Liver (tissue), 8 donors: ENCODE measurements at regions not wholly inside any gene's neighbourhood (a gene's known extent, or its start where the extent isn't known, plus 50 kb on each side); places are given as distances from the start of the nearest gene placed in this dataset.

Source experiments
- DNase-seq: peaks from one replicate; pipeline ENCODE4 v3.0.0-alpha.2; 2017; ENCODE audit warnings: low spot score
- H3K27ac ChIP-seq, 2 donors: one replicate each; pipeline ENCODE4 v1.7.0; 2013; ENCODE audit warnings: inconsistent platforms in 2 of 2, low read length in 2 of 2, control low read depth in 1 of 2, low read depth in 1 of 2, mild to moderate bottlenecking in 1 of 2
- H3K27me3 ChIP-seq, 4 donors: one replicate each; pipeline versions ENCODE4 v1.6.1 to v1.7.0; 2013; ENCODE audit warnings: low read length in 3 of 4, inconsistent platforms in 1 of 4, mild to moderate bottlenecking in 1 of 4, moderate library complexity in 1 of 4; ENCODE audit not compliant: control insufficient read depth in 4 of 4, insufficient read depth in 4 of 4
- H3K36me3 ChIP-seq, 4 donors: one replicate each; pipeline versions ENCODE4 v1.6.1 to v1.7.0; 2013; ENCODE audit warnings: low read length in 3 of 4, mild to moderate bottlenecking in 3 of 4, low read depth in 1 of 4, moderate library complexity in 1 of 4; ENCODE audit not compliant: control insufficient read depth in 4 of 4, insufficient read depth in 3 of 4
- H3K4me1 ChIP-seq, 4 donors: one replicate each; pipeline versions ENCODE4 v1.6.1 to v1.7.0; 2013; ENCODE audit warnings: low read length in 3 of 4, mild to moderate bottlenecking in 3 of 4, moderate library complexity in 1 of 4; ENCODE audit not compliant: control insufficient read depth in 4 of 4, insufficient read depth in 4 of 4
- H3K4me3 ChIP-seq, 3 donors: one replicate each; pipeline versions ENCODE4 v1.6.1 to v1.7.0; 2013; ENCODE audit warnings: low read length in 3 of 3, control low read depth in 1 of 3, low read depth in 1 of 3, mild to moderate bottlenecking in 1 of 3
- H3K9ac ChIP-seq, 2 donors: one replicate each; pipeline ENCODE4 v1.7.0; 2013; ENCODE audit warnings: low read length in 2 of 2, mild to moderate bottlenecking in 2 of 2, moderate library complexity in 2 of 2, control low read depth in 1 of 2, low read depth in 1 of 2
- H3K9me3 ChIP-seq, 4 donors: one replicate each; pipeline versions ENCODE4 v1.6.1 to v1.7.0; 2013; ENCODE audit warnings: low read length in 3 of 4; ENCODE audit not compliant: control insufficient read depth in 4 of 4
- ATF3 ChIP-seq: IDR thresholded peaks from 2 replicates; pipeline ENCODE4 v1.6.1; 2016; ENCODE audit warnings: antibody characterized with exemption
- FOXA2 ChIP-seq: IDR thresholded peaks from 2 replicates; pipeline ENCODE4 v1.6.1; 2016; ENCODE audit warnings: antibody characterized with exemption
- GABPA ChIP-seq, 2 donors: IDR thresholded peaks in 1 of 2; conservative IDR thresholded peaks in 1 of 2; 2 replicates each; pipeline ENCODE4 v1.6.1; 2016; ENCODE audit warnings: antibody characterized with exemption in 2 of 2, mild to moderate bottlenecking in 1 of 2, moderate library complexity in 1 of 2
- HNF4A ChIP-seq, 2 donors: conservative IDR thresholded peaks; 2 replicates each; pipeline ENCODE4 v1.6.1; 2016; ENCODE audit warnings: antibody characterized with exemption in 2 of 2, mild to moderate bottlenecking in 2 of 2
- HNF4G ChIP-seq: IDR thresholded peaks from 2 replicates; pipeline ENCODE4 v1.6.1; 2016; ENCODE audit warnings: antibody characterized with exemption
- JUND ChIP-seq, 2 donors: IDR thresholded peaks; 2 replicates each; pipeline ENCODE4 v1.6.1; 2016; ENCODE audit warnings: antibody characterized with exemption in 2 of 2
- MAX ChIP-seq: IDR thresholded peaks from 2 replicates; pipeline ENCODE4 v1.6.1; 2016; ENCODE audit warnings: antibody characterized with exemption
- RAD21 ChIP-seq, 2 donors: IDR thresholded peaks; 2 replicates each; pipeline ENCODE4 v1.6.1; 2016; ENCODE audit warnings: antibody characterized with exemption in 2 of 2, mild to moderate bottlenecking in 2 of 2
- RXRA ChIP-seq, 2 donors: IDR thresholded peaks; 2 replicates each; pipeline ENCODE4 v1.6.1; 2017 to 2018; ENCODE audit warnings: antibody characterized with exemption in 2 of 2, mild to moderate bottlenecking in 1 of 2
- SP1 ChIP-seq: IDR thresholded peaks from 2 replicates; pipeline ENCODE4 v1.6.1; 2018; ENCODE audit warnings: antibody characterized with exemption, mild to moderate bottlenecking
- TAF1 ChIP-seq: conservative IDR thresholded peaks from 2 replicates; pipeline ENCODE4 v1.6.1; 2016; ENCODE audit warnings: antibody characterized with exemption, mild to moderate bottlenecking
- ZBTB33 ChIP-seq: IDR thresholded peaks from 2 replicates; pipeline ENCODE4 v1.6.1; 2016; ENCODE audit warnings: antibody characterized with exemption
- WGBS: extraction: QIAGEN DNeasy Blood & Tissue Kit; methylation state at CpG from one replicate; pipeline ENCODE4 v1.1.7; 2013; 5-methylcytosine and 5-hydroxymethylcytosine counted together
- TF ChIP-seq, protein P1 (sequence below): IDR thresholded peaks from 2 replicates; pipeline ENCODE4 v1.6.1; 2016; ENCODE audit warnings: antibody characterized with exemption, mild to moderate bottlenecking
- TF ChIP-seq, protein P2 (sequence below): fragments of 150-350 bp; IDR thresholded peaks from 2 replicates; pipeline ENCODE4 v1.5.1; 2017; ENCODE audit warnings: improper control_type of control experiment, low read depth, low read length; ENCODE audit not compliant: missing input control
- donor health status: healthy.
- donor health status: healthy.
- donor health status: healthy.
- donor health status: healthy.
- donor health status: healthy.

GRCh38 chr4:28209371-28209924 is 1348.8 kb downstream of the STIM2 start:
- Histone ChIP-seq H3K27me3 (no peaks in the 10 kb centered on the region), H3K27ac (no peak overlapping the region), H3K9me3 (no peaks in the 10 kb centered on the region), H3K36me3 (no peaks in the 10 kb centered on the region), H3K9ac (no peak overlapping the region), H3K4me1 (no peaks in the 10 kb centered on the region), H3K4me3 (no peak overlapping the region)
- 58% methylated on average over 1 of the region's 1 CpG for WGBS
- TF ChIP-seq TAF1 (no peak), SP1 (no peak), MAX (no peak)
- DNase-seq: no peak

GRCh38 chr4:28211676-28212470 is 1351.2 kb downstream of the STIM2 start:
- no peak overlapping the region for H3K4me3 ChIP-seq
- 47% methylated on average over 2 of the region's 2 CpGs for WGBS
- no peaks in the 10 kb centered on the region for H3K9me3 ChIP-seq
- no peak for DNase-seq
- H3K27me3 ChIP-seq: peaks cover 0 to 4% (median 0%) of the 10 kb centered on the region in 4 donors
- TF ChIP-seq RXRA (IDR thresholded peaks at IDR 0.05) (no peak), JUND (IDR thresholded peaks at IDR 0.05) (no peak), GABPA (IDR thresholded peaks at IDR 0.05 in 1 of 2, conservative IDR thresholded peaks at IDR 0.05 in 1 of 2) (no peak), TAF1 (no peak)
- TF ChIP-seq, protein P1, sequence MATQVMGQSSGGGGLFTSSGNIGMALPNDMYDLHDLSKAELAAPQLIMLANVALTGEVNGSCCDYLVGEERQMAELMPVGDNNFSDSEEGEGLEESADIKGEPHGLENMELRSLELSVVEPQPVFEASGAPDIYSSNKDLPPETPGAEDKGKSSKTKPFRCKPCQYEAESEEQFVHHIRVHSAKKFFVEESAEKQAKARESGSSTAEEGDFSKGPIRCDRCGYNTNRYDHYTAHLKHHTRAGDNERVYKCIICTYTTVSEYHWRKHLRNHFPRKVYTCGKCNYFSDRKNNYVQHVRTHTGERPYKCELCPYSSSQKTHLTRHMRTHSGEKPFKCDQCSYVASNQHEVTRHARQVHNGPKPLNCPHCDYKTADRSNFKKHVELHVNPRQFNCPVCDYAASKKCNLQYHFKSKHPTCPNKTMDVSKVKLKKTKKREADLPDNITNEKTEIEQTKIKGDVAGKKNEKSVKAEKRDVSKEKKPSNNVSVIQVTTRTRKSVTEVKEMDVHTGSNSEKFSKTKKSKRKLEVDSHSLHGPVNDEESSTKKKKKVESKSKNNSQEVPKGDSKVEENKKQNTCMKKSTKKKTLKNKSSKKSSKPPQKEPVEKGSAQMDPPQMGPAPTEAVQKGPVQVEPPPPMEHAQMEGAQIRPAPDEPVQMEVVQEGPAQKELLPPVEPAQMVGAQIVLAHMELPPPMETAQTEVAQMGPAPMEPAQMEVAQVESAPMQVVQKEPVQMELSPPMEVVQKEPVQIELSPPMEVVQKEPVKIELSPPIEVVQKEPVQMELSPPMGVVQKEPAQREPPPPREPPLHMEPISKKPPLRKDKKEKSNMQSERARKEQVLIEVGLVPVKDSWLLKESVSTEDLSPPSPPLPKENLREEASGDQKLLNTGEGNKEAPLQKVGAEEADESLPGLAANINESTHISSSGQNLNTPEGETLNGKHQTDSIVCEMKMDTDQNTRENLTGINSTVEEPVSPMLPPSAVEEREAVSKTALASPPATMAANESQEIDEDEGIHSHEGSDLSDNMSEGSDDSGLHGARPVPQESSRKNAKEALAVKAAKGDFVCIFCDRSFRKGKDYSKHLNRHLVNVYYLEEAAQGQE: no peak
- H3K36me3 ChIP-seq: no peaks in the 10 kb centered on the region
- no peak overlapping the region for H3K9ac ChIP-seq
- H3K4me1 ChIP-seq: no peaks in the 10 kb centered on the region
- H3K27ac ChIP-seq: no peak overlapping the region

GRCh38 chr4:28221536-28221935 is 1360.9 kb downstream of the STIM2 start:
- H3K27me3 ChIP-seq: no peaks in the 10 kb centered on the region
- no peak for TF ChIP-seq HNF4G
- no peaks in the 10 kb centered on the region for H3K9me3 ChIP-seq
- WGBS: 57% methylated on average over 1 of the region's 1 CpG
- no peak for DNase-seq
- H3K27ac ChIP-seq: no peak overlapping the region
- H3K36me3 ChIP-seq: no peaks in the 10 kb centered on the region
- H3K9ac ChIP-seq: no peak overlapping the region
- peaks cover 0 to 4% (median 2%) of the 10 kb centered on the region in 4 donors for H3K4me1 ChIP-seq
- H3K4me3 ChIP-seq: no peak overlapping the region

DNA sequence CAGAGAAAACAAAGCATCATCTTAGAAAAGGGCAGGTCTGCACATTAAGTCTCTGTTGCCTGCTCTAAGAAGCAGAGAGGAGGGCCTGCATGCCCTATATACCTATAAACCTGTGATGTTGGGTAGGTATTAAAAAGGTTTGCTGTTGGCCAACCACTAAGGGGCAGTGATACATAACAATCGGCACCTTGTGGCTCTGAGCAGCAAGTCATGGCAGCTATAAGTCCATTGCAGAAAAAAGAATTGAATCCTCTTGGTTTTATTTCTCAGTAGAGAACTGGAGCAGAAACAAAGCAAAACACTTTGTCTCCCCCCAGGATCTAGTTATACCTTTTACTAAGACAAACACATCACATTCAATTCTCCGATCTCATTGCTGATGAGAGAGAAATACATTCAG is 1364.4 kb downstream of the STIM2 start:
- H3K27me3 ChIP-seq: no peaks in the 10 kb centered on the region
- H3K9ac ChIP-seq: no peak overlapping the region
- WGBS: 57% methylated on average over 2 of the region's 2 CpGs
- no peaks in the 10 kb centered on the region for H3K9me3 ChIP-seq
- H3K27ac ChIP-seq: no peak overlapping the region
- H3K4me1 ChIP-seq: peaks cover 0 to 4% (median 2%) of the 10 kb centered on the region in 4 donors
- H3K4me3 ChIP-seq: no peak overlapping the region
- no peaks in the 10 kb centered on the region for H3K36me3 ChIP-seq
- no peak for DNase-seq
- TF ChIP-seq RXRA (IDR thresholded peaks at IDR 0.05) (no peak), ATF3 (no peak), HNF4A (conservative IDR thresholded peaks at IDR 0.05) (no peak), ZBTB33 (no peak), RAD21 (IDR thresholded peaks at IDR 0.05) (peak; percentile 89 to 93), MAX (no peak), JUND (IDR thresholded peaks at IDR 0.05) (no peak), FOXA2 (no peak)
- TF ChIP-seq, protein P2, sequence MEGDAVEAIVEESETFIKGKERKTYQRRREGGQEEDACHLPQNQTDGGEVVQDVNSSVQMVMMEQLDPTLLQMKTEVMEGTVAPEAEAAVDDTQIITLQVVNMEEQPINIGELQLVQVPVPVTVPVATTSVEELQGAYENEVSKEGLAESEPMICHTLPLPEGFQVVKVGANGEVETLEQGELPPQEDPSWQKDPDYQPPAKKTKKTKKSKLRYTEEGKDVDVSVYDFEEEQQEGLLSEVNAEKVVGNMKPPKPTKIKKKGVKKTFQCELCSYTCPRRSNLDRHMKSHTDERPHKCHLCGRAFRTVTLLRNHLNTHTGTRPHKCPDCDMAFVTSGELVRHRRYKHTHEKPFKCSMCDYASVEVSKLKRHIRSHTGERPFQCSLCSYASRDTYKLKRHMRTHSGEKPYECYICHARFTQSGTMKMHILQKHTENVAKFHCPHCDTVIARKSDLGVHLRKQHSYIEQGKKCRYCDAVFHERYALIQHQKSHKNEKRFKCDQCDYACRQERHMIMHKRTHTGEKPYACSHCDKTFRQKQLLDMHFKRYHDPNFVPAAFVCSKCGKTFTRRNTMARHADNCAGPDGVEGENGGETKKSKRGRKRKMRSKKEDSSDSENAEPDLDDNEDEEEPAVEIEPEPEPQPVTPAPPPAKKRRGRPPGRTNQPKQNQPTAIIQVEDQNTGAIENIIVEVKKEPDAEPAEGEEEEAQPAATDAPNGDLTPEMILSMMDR: peak; percentile 53
